Stomach (tissue), 4 donors: ENCODE measurements at regions not wholly inside any gene's neighbourhood (a gene's known extent, or its start where the extent isn't known, plus 50 kb on each side); places are given as distances from the start of the nearest gene placed in this dataset.

Experiments
- EP300 ChIP-seq: sonication (generic); formaldehyde crosslinking; IDR thresholded peaks from one replicate; pipeline ENCODE4 v1.6.1; 2017; ENCODE audit warnings: antibody characterized with exemption
- POLR2A ChIP-seq, 4 donors: fragments of 450-650 bp; IDR thresholded peaks; one replicate each; pipeline ENCODE4 v1.6.1; 2016; ENCODE audit warnings: antibody characterized with exemption in 4 of 4, control low read depth in 2 of 4, mild to moderate bottlenecking in 1 of 4, moderate library complexity in 1 of 4
- POLR2AphosphoS5 ChIP-seq, 3 donors: sonication (generic); formaldehyde crosslinking; IDR thresholded peaks; one replicate each; pipeline ENCODE4 v1.6.1; 2016; ENCODE audit warnings: antibody characterized with exemption in 3 of 3
- TF ChIP-seq, protein P1 (sequence below), 7 experiments: fragments of 450-650 bp in 4 of 7; fragments of 200-600 bp in 3 of 7; sonication (generic) in 3 of 7; IDR thresholded peaks; one replicate each; pipeline ENCODE4 v1.5.1; 2016 to 2019; ENCODE audit warnings: antibody characterized with exemption in 7 of 7, control low read depth in 2 of 7, mild to moderate bottlenecking in 1 of 7

GRCh38 chr4:187321711-187322110 is 598.1 kb upstream of the FAT1 start:
- TF ChIP-seq POLR2AphosphoS5 (IDR thresholded peaks at IDR 0.05) (no peak), POLR2A (IDR thresholded peaks at IDR 0.05) (no peak), EP300 (no peak)
- TF ChIP-seq, protein P1, sequence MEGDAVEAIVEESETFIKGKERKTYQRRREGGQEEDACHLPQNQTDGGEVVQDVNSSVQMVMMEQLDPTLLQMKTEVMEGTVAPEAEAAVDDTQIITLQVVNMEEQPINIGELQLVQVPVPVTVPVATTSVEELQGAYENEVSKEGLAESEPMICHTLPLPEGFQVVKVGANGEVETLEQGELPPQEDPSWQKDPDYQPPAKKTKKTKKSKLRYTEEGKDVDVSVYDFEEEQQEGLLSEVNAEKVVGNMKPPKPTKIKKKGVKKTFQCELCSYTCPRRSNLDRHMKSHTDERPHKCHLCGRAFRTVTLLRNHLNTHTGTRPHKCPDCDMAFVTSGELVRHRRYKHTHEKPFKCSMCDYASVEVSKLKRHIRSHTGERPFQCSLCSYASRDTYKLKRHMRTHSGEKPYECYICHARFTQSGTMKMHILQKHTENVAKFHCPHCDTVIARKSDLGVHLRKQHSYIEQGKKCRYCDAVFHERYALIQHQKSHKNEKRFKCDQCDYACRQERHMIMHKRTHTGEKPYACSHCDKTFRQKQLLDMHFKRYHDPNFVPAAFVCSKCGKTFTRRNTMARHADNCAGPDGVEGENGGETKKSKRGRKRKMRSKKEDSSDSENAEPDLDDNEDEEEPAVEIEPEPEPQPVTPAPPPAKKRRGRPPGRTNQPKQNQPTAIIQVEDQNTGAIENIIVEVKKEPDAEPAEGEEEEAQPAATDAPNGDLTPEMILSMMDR (IDR thresholded peaks at IDR 0.05): no peak
